Chondrocyte (in vitro differentiated cells): ENCODE measurements at regions not wholly inside any gene's neighbourhood (a gene's known extent, or its start where the extent isn't known, plus 50 kb on each side); places are given as distances from the start of the nearest gene placed in this dataset.

Experiments used
- DNase-seq: peaks from one replicate; pipeline ENCODE4 v3.0.0; 2021; ENCODE audit warnings: mixed read lengths, low spot score
- H3K27ac Mint-ChIP-seq: one replicate; pipeline ENCODE4 v1.8.0; 2021; ENCODE audit warnings: mild to moderate bottlenecking, moderate library complexity, mixed read lengths; ENCODE audit not compliant: unreplicated experiment
- H3K27me3 Mint-ChIP-seq: 2 replicates; pipeline ENCODE4 v1.8.0; 2021; ENCODE audit warnings: low read depth, mixed read lengths
- H3K36me3 Mint-ChIP-seq: 2 replicates; pipeline ENCODE4 v1.8.0; 2021; ENCODE audit warnings: low read depth, mixed read lengths
- H3K4me1 Mint-ChIP-seq: 2 replicates; pipeline ENCODE4 v1.8.0; 2021; ENCODE audit warnings: low read depth, mild to moderate bottlenecking, mixed read lengths
- H3K4me3 Mint-ChIP-seq: one replicate; pipeline ENCODE4 v1.8.0; 2021; ENCODE audit warnings: mild to moderate bottlenecking, moderate library complexity, mixed read lengths; ENCODE audit not compliant: unreplicated experiment
- H3K9me3 Mint-ChIP-seq: 2 replicates; pipeline ENCODE4 v1.8.0; 2021; ENCODE audit warnings: low read depth, mixed read lengths
- CTCF ChIP-seq: fragments of 200-600 bp; sonication (generic); IDR thresholded peaks from 2 replicates; pipeline ENCODE4 v1.5.0; 2021; ENCODE audit warnings: antibody characterized with exemption, mild to moderate bottlenecking, moderate library complexity

DNA sequence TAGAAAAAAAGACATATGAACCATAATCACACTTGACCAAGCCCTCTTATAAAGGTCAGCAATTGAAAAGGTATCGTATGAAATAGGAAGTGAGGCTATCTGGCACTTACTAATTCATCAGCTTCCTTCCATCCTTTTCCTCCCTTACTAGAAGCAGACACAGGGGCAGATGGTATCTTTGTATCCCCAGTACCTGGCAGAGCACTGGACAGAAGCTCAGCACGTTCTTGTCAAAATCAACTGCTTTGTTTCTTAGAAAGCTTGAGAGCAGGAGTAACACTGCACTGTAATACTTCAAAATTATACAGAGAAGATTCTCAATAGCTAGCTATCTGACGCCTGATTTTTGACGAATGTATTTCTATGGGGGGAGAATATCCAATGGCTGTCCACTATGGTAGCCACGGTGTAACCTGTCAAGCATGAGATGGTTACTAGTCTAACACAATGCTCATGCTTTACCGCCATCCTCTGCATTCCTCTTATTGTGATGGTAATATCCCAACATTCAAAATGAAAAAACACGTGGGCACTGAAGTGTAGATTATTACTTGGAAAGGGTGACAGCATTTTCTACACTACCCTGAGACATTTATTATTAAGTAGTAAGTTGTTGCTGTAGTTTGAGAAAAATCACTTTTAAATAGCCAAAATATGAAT, 175.6 kb downstream of the SIPA1L2 start:
- no peak overlapping the region for H3K27ac Mint-ChIP-seq
- no peak for DNase-seq
- no peak for TF ChIP-seq CTCF
- H3K36me3 Mint-ChIP-seq, result no peaks in the 10 kb centered on the region
- no peaks in the 10 kb centered on the region for H3K9me3 Mint-ChIP-seq
- H3K4me3 Mint-ChIP-seq, result no peak overlapping the region
- H3K4me1 Mint-ChIP-seq, result peaks cover 37% of the 10 kb centered on the region
- H3K27me3 Mint-ChIP-seq, result no peaks in the 10 kb centered on the region

GRCh38 chr1:232452736-232453440, 177.0 kb downstream of the SIPA1L2 start:
- H3K4me1 Mint-ChIP-seq, result peaks cover 25% of the 10 kb centered on the region
- DNase-seq, result no peak
- no peak overlapping the region for H3K4me3 Mint-ChIP-seq
- TF ChIP-seq CTCF, result no peak
- H3K9me3 Mint-ChIP-seq, result no peaks in the 10 kb centered on the region
- no peak overlapping the region for H3K27ac Mint-ChIP-seq
- H3K27me3 Mint-ChIP-seq, result no peaks in the 10 kb centered on the region
- H3K36me3 Mint-ChIP-seq, result peaks cover 3% of the 10 kb centered on the region

DNA sequence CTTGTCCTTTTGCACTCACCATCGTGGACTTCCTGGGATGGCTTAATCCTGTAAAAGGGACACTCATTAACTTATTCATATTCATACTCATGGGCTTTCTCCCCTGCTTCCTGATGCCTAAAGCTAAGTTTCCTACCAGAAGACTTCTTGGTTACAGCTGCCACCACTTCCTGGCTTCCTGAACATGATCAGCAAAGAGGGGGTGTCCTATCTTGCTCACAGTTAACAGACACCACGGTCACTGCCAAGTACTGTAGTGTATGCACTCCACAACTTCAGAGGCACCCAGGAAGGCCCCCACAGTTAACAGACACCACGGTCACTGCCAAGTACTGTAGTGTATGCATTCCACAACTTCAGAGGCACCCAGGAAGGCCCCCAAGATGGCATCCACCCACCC, 177.8 kb downstream of the SIPA1L2 start:
- TF ChIP-seq CTCF, result no peak
- Mint-ChIP-seq H3K4me1 (peaks cover 22% of the 10 kb centered on the region), H3K4me3 (no peak overlapping the region), H3K9me3 (no peaks in the 10 kb centered on the region), H3K27ac (no peak overlapping the region), H3K27me3 (no peaks in the 10 kb centered on the region), H3K36me3 (peaks cover 3% of the 10 kb centered on the region)
- no peak for DNase-seq

DNA sequence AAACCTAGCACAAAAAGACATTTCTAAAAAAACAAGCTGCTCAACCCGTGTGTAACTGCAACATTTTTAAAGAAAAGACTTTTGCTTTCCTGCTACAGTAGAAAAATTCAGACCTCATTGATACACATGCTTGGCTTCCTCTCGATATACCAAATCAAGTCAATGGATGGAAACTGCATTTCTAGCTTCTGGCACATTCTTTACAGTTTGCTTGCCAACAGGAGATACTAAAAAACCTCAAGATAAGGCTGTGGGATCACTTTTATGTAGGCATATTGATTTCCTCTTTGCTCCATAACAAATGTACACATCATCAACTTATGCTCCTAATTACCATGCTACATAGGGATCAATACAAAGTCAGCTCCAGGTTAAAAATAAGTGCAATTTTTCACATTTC, 178.4 kb downstream of the SIPA1L2 start:
- no peaks in the 10 kb centered on the region for H3K9me3 Mint-ChIP-seq
- peaks cover 3% of the 10 kb centered on the region for H3K36me3 Mint-ChIP-seq
- no peak for TF ChIP-seq CTCF
- H3K27me3 Mint-ChIP-seq, result no peaks in the 10 kb centered on the region
- DNase-seq, result no peak
- H3K27ac Mint-ChIP-seq, result no peak overlapping the region
- no peak overlapping the region for H3K4me3 Mint-ChIP-seq
- H3K4me1 Mint-ChIP-seq, result peaks cover 22% of the 10 kb centered on the region

DNA sequence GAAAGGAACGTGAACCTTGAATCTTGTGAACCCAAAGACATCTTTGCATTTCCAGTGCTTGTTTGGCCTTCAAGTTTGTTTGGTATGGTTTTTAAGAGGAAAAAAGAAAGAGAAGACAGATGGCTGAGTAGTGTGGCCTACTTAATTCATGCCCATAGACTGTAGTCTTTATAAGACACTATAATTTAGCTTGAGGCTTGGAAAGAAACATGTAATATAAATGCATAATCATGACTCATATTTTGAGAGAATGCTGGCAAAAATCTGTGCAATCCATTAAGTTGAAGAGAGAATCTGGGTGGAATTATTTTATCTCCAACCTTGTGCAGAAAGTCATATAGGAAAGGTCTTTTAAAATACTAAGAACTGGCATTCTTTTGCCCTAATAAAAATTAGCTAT, 179.3 kb downstream of the SIPA1L2 start:
- H3K4me1 Mint-ChIP-seq, result peaks cover 22% of the 10 kb centered on the region
- peak overlapping the region; percentile 59 for H3K27ac Mint-ChIP-seq
- H3K9me3 Mint-ChIP-seq, result no peaks in the 10 kb centered on the region
- H3K4me3 Mint-ChIP-seq, result no peak overlapping the region
- H3K27me3 Mint-ChIP-seq, result no peaks in the 10 kb centered on the region
- H3K36me3 Mint-ChIP-seq, result peaks cover 3% of the 10 kb centered on the region
- DNase-seq, result no peak
- TF ChIP-seq CTCF, result no peak
